GM18498 (cell line): ENCODE measurements at regions not wholly inside any gene's neighbourhood (a gene's known extent, or its start where the extent isn't known, plus 50 kb on each side); places are given as distances from the start of the nearest gene placed in this dataset.

Source experiments
- ATAC-seq: cut with Tn5 transposase; IDR thresholded peaks from one replicate; pipeline ENCODE4 v1.9.1; 2021; ENCODE audit warnings: mild to moderate bottlenecking, moderate library complexity; ENCODE audit not compliant: unreplicated experiment

- no peak for ATAC-seq
Observed at GRCh38 chr14:85426068-85426935, 103.6 kb upstream of the FLRT2 start.

- ATAC-seq = no peak
Observed at GRCh38 chr14:85428926-85429325, 101.0 kb upstream of the FLRT2 start.

GRCh38 chr14:85437148-85437547 lies 92.8 kb upstream of the FLRT2 start:
- ATAC-seq = no peak

GRCh38 chr14:85438001-85438400 lies 91.9 kb upstream of the FLRT2 start:
- ATAC-seq = no peak

- ATAC-seq = no peak
Observed at GRCh38 chr14:85438481-85438942, 91.4 kb upstream of the FLRT2 start.

- no peak for ATAC-seq
Observed at GRCh38 chr14:85439696-85440328, 90.1 kb upstream of the FLRT2 start.

- ATAC-seq = no peak
Observed at GRCh38 chr14:85441909-85442643, 87.9 kb upstream of the FLRT2 start.

GRCh38 chr14:85442996-85443395 lies 86.9 kb upstream of the FLRT2 start:
- no peak for ATAC-seq

GRCh38 chr14:85444635-85445034 lies 85.3 kb upstream of the FLRT2 start:
- ATAC-seq = no peak

GRCh38 chr14:85445151-85445795 lies 84.7 kb upstream of the FLRT2 start:
- ATAC-seq = no peak

GRCh38 chr14:85447883-85448282 lies 82.1 kb upstream of the FLRT2 start:
- no peak for ATAC-seq

GRCh38 chr14:85451421-85451820 lies 78.5 kb upstream of the FLRT2 start:
- no peak for ATAC-seq

GRCh38 chr14:85453401-85454225 lies 76.3 kb upstream of the FLRT2 start:
- ATAC-seq = no peak

- ATAC-seq = no peak
Observed at GRCh38 chr14:85454226-85454813, 75.6 kb upstream of the FLRT2 start.

GRCh38 chr14:85459361-85460000 lies 70.5 kb upstream of the FLRT2 start:
- ATAC-seq = no peak

GRCh38 chr14:85461432-85462133 lies 68.4 kb upstream of the FLRT2 start:
- ATAC-seq = no peak

- ATAC-seq = no peak
Observed at GRCh38 chr14:85463512-85463911, 66.4 kb upstream of the FLRT2 start.

- ATAC-seq = no peak
Observed at GRCh38 chr14:85464135-85464895, 65.6 kb upstream of the FLRT2 start.
